Muscle layer of colon (tissue), 2 donors: ENCODE measurements at regions not wholly inside any gene's neighbourhood (a gene's known extent, or its start where the extent isn't known, plus 50 kb on each side); places are given as distances from the start of the nearest gene placed in this dataset.

Source experiments
- H3K27ac ChIP-seq: one replicate; pipeline ENCODE4 v1.7.0; 2013; ENCODE audit warnings: low read depth, mild to moderate bottlenecking, low read length, moderate library complexity
- H3K27me3 ChIP-seq, 2 donors: one replicate each; pipeline ENCODE4 v1.7.0; 2013; ENCODE audit warnings: low read length in 2 of 2, mild to moderate bottlenecking in 2 of 2; ENCODE audit not compliant: insufficient read depth in 2 of 2, control insufficient read depth in 1 of 2
- H3K36me3 ChIP-seq: one replicate; pipeline ENCODE4 v1.7.0; 2013; ENCODE audit warnings: mild to moderate bottlenecking, low read length; ENCODE audit not compliant: insufficient read depth
- H3K4me1 ChIP-seq: one replicate; pipeline ENCODE4 v1.7.0; 2013; ENCODE audit warnings: mild to moderate bottlenecking, low read length; ENCODE audit not compliant: insufficient read depth
- H3K4me3 ChIP-seq, 2 donors: one replicate each; pipeline ENCODE4 v1.7.0; 2013; ENCODE audit warnings: low read length in 2 of 2, low read depth in 1 of 2, mild to moderate bottlenecking in 1 of 2, moderate library complexity in 1 of 2
- H3K9ac ChIP-seq: one replicate; pipeline ENCODE4 v1.7.0; 2013; ENCODE audit warnings: low read length
- H3K9me3 ChIP-seq: one replicate; pipeline ENCODE4 v1.7.0; 2013; ENCODE audit warnings: mild to moderate bottlenecking, low read length
- donor health status: abdominal sarcoma.
- donor health status: Adenocarcinoma of cecum.

- no peaks in the 10 kb centered on the region for H3K9me3 ChIP-seq
- no peaks in the 10 kb centered on the region for H3K27me3 ChIP-seq
- no peak overlapping the region for H3K9ac ChIP-seq
- no peak overlapping the region for H3K27ac ChIP-seq
- H3K4me3 ChIP-seq: no peak overlapping the region
- H3K4me1 ChIP-seq: no peaks in the 10 kb centered on the region
- H3K36me3 ChIP-seq: no peaks in the 10 kb centered on the region
These were observed 510.2 kb upstream of the ZWINT start for GRCh38 chr10:56871160-56871668.

GRCh38 chr10:56867236-56867635, 506.2 kb upstream of the ZWINT start:
- no peaks in the 10 kb centered on the region for H3K36me3 ChIP-seq
- no peaks in the 10 kb centered on the region for H3K27me3 ChIP-seq
- no peak overlapping the region for H3K4me3 ChIP-seq
- no peak overlapping the region for H3K9ac ChIP-seq
- no peaks in the 10 kb centered on the region for H3K9me3 ChIP-seq
- H3K27ac ChIP-seq: no peak overlapping the region
- H3K4me1 ChIP-seq: no peaks in the 10 kb centered on the region

GRCh38 chr10:56856569-56856968, 495.5 kb upstream of the ZWINT start:
- Histone ChIP-seq H3K4me1 (no peaks in the 10 kb centered on the region), H3K9me3 (no peaks in the 10 kb centered on the region), H3K27ac (no peak overlapping the region), H3K9ac (no peak overlapping the region), H3K36me3 (no peaks in the 10 kb centered on the region), H3K4me3 (no peak overlapping the region), H3K27me3 (no peaks in the 10 kb centered on the region)

- H3K4me1 ChIP-seq: no peaks in the 10 kb centered on the region
- H3K27me3 ChIP-seq: no peaks in the 10 kb centered on the region
- no peaks in the 10 kb centered on the region for H3K36me3 ChIP-seq
- H3K27ac ChIP-seq: no peak overlapping the region
- H3K4me3 ChIP-seq: no peak overlapping the region
- H3K9ac ChIP-seq: no peak overlapping the region
- no peaks in the 10 kb centered on the region for H3K9me3 ChIP-seq
These were observed 484.0 kb upstream of the ZWINT start for GRCh38 chr10:56844978-56845529.

- Histone ChIP-seq H3K36me3 (no peaks in the 10 kb centered on the region), H3K9ac (no peak overlapping the region), H3K9me3 (no peaks in the 10 kb centered on the region), H3K27ac (no peak overlapping the region), H3K27me3 (no peaks in the 10 kb centered on the region), H3K4me3 (no peak overlapping the region), H3K4me1 (no peaks in the 10 kb centered on the region)
These were observed 475.6 kb upstream of the ZWINT start for GRCh38 chr10:56836659-56837058.

- H3K4me3 ChIP-seq: no peak overlapping the region
- H3K36me3 ChIP-seq: no peaks in the 10 kb centered on the region
- H3K9me3 ChIP-seq: no peaks in the 10 kb centered on the region
- H3K27me3 ChIP-seq: no peaks in the 10 kb centered on the region
- no peak overlapping the region for H3K27ac ChIP-seq
- no peaks in the 10 kb centered on the region for H3K4me1 ChIP-seq
- no peak overlapping the region for H3K9ac ChIP-seq
These were observed 470.6 kb upstream of the ZWINT start for GRCh38 chr10:56831681-56832080.

- Histone ChIP-seq H3K27me3 (no peaks in the 10 kb centered on the region), H3K9ac (no peak overlapping the region), H3K4me1 (no peaks in the 10 kb centered on the region), H3K36me3 (no peaks in the 10 kb centered on the region), H3K9me3 (no peaks in the 10 kb centered on the region), H3K27ac (no peak overlapping the region), H3K4me3 (no peak overlapping the region)
These were observed 462.8 kb upstream of the ZWINT start for GRCh38 chr10:56823849-56824248.

- Histone ChIP-seq H3K4me1 (no peaks in the 10 kb centered on the region), H3K36me3 (no peaks in the 10 kb centered on the region), H3K9me3 (no peaks in the 10 kb centered on the region), H3K4me3 (no peak overlapping the region), H3K27ac (no peak overlapping the region), H3K9ac (no peak overlapping the region), H3K27me3 (no peaks in the 10 kb centered on the region)
These were observed 444.0 kb upstream of the ZWINT start for GRCh38 chr10:56805022-56805421.

GRCh38 chr10:56785292-56785691, 424.2 kb upstream of the ZWINT start:
- H3K9ac ChIP-seq: no peak overlapping the region
- no peaks in the 10 kb centered on the region for H3K9me3 ChIP-seq
- no peak overlapping the region for H3K4me3 ChIP-seq
- no peaks in the 10 kb centered on the region for H3K27me3 ChIP-seq
- no peaks in the 10 kb centered on the region for H3K36me3 ChIP-seq
- no peaks in the 10 kb centered on the region for H3K4me1 ChIP-seq
- H3K27ac ChIP-seq: no peak overlapping the region

GRCh38 chr10:56782503-56782902, 421.4 kb upstream of the ZWINT start:
- no peak overlapping the region for H3K9ac ChIP-seq
- H3K27ac ChIP-seq: no peak overlapping the region
- no peaks in the 10 kb centered on the region for H3K36me3 ChIP-seq
- H3K4me1 ChIP-seq: no peaks in the 10 kb centered on the region
- no peak overlapping the region for H3K4me3 ChIP-seq
- no peaks in the 10 kb centered on the region for H3K27me3 ChIP-seq
- no peaks in the 10 kb centered on the region for H3K9me3 ChIP-seq

GRCh38 chr10:56771343-56771742, 410.3 kb upstream of the ZWINT start:
- no peaks in the 10 kb centered on the region for H3K36me3 ChIP-seq
- no peak overlapping the region for H3K27ac ChIP-seq
- H3K4me1 ChIP-seq: no peaks in the 10 kb centered on the region
- H3K4me3 ChIP-seq: no peak overlapping the region
- peaks cover 5% of the 10 kb centered on the region for H3K9me3 ChIP-seq
- no peaks in the 10 kb centered on the region for H3K27me3 ChIP-seq
- H3K9ac ChIP-seq: no peak overlapping the region

GRCh38 chr10:56763090-56763489, 402.0 kb upstream of the ZWINT start:
- Histone ChIP-seq H3K4me1 (no peaks in the 10 kb centered on the region), H3K27ac (no peak overlapping the region), H3K27me3 (no peaks in the 10 kb centered on the region), H3K9ac (no peak overlapping the region), H3K36me3 (no peaks in the 10 kb centered on the region), H3K4me3 (no peak overlapping the region), H3K9me3 (no peaks in the 10 kb centered on the region)
